ENCODE measurements at regions not wholly inside any gene's neighbourhood (a gene's known extent, or its start where the extent isn't known, plus 50 kb on each side); places are given as distances from the start of the nearest gene placed in this dataset.

- Histone ChIP-seq H3K9me3 (ENCODE audit: control insufficient read depth, insufficient read depth, low read depth, low read length) (no peaks in the 10 kb centered on the region), H3K4me3 (ENCODE audit: low read depth in 2 of 2, low read length in 2 of 2) (no peak overlapping the region), H3K27me3 (ENCODE audit: control insufficient read depth, insufficient read depth, low read length) (peaks cover 12% of the 10 kb centered on the region; the same call in 1 of the 2 replicates), H3K27ac (ENCODE audit: low read length) (no peak overlapping the region), H3K36me3 (ENCODE audit: control insufficient read depth, insufficient read depth, low read length) (no peaks in the 10 kb centered on the region), H3K4me1 (ENCODE audit: control insufficient read depth, insufficient read depth, low read length) (no peaks in the 10 kb centered on the region)
- in situ Hi-C loops (cut with HindIII; ENCODE audit: low pct_unique_long_range_greater_than_20kb, low sequenced_read_pairs) (no loop called here), intact Hi-C loops (cut with micrococcal nuclease; ENCODE audit: unreplicated experiment) (no loop called here)
- BruUV-seq (replicated peaks) = no TSS peak
- ATAC-seq (peak; percentile 83), DNase-seq (ENCODE audit: low read depth, low spot score) (no peak)
- ChIA-PET POLR2A (no interaction called here), CTCF (no interaction called here)
- TF ChIP-seq TCF7L2 (IDR thresholded peaks at IDR 0.05; ENCODE audit: low read depth, low read length) (no peak), POLR2AphosphoS5 (IDR thresholded peaks at IDR 0.05; ENCODE audit: low read depth, low read length) (no peak), CTCF (IDR thresholded peaks at IDR 0.05) (no peak), SIN3A (IDR thresholded peaks at IDR 0.05; ENCODE audit: borderline replicate concordance, insufficient read depth, low read depth, low read length) (no peak), REST (IDR thresholded peaks at IDR 0.05; ENCODE audit: insufficient read depth in 1 of 2, low read depth in 2 of 2, low read length in 1 of 2) (no peak)
Measured at GRCh38 chr11:134818516-134818915, 406.5 kb upstream of the B3GAT1 start.

- ChIA-PET POLR2A (no interaction called here), CTCF (no interaction called here)
- Histone ChIP-seq H3K4me3 (ENCODE audit: low read depth in 2 of 2, low read length in 2 of 2) (no peak overlapping the region), H3K27me3 (ENCODE audit: control insufficient read depth, insufficient read depth, low read length) (peaks cover 8% of the 10 kb centered on the region; the same call in 1 of the 2 replicates), H3K9me3 (ENCODE audit: control insufficient read depth, insufficient read depth, low read depth, low read length) (no peaks in the 10 kb centered on the region), H3K36me3 (ENCODE audit: control insufficient read depth, insufficient read depth, low read length) (no peaks in the 10 kb centered on the region), H3K27ac (ENCODE audit: low read length) (no peak overlapping the region), H3K4me1 (ENCODE audit: control insufficient read depth, insufficient read depth, low read length) (no peaks in the 10 kb centered on the region)
- in situ Hi-C loops (cut with HindIII; ENCODE audit: low pct_unique_long_range_greater_than_20kb, low sequenced_read_pairs) (no loop called here), intact Hi-C loops (cut with micrococcal nuclease; ENCODE audit: unreplicated experiment) (no loop called here)
- no peak for ATAC-seq
- BruUV-seq (replicated peaks) = no TSS peak
- TF ChIP-seq POLR2AphosphoS5 (IDR thresholded peaks at IDR 0.05; ENCODE audit: low read depth, low read length) (no peak), SIN3A (IDR thresholded peaks at IDR 0.05; ENCODE audit: borderline replicate concordance, insufficient read depth, low read depth, low read length) (no peak), TCF7L2 (IDR thresholded peaks at IDR 0.05; ENCODE audit: low read depth, low read length) (no peak), CTCF (IDR thresholded peaks at IDR 0.05) (no peak), REST (IDR thresholded peaks at IDR 0.05; ENCODE audit: insufficient read depth in 1 of 2, low read depth in 2 of 2, low read length in 1 of 2) (no peak)
- DNase-seq (ENCODE audit: low read depth, low spot score) = no peak
Measured at GRCh38 chr11:134815404-134815803, 403.4 kb upstream of the B3GAT1 start.

Measured in Panc1 (cell line).